Activated CD4-positive, alpha-beta T cell treated with anti-CD3 and anti-CD28 coated beads, Interleukin-2, amount 50 U/mL, for 1 hour (primary cell): ENCODE measurements at regions not wholly inside any gene's neighbourhood (a gene's known extent, or its start where the extent isn't known, plus 50 kb on each side); places are given as distances from the start of the nearest gene placed in this dataset.
"Not testable (repeated sequence)": the region's sequence is repeated elsewhere in the genome, so short reads cannot be mapped to it uniquely, and the experiment has no call there.

Experiments
- DNase-seq: peaks from one replicate; pipeline ENCODE4 v3.0.0-alpha.2; 2020

DNA sequence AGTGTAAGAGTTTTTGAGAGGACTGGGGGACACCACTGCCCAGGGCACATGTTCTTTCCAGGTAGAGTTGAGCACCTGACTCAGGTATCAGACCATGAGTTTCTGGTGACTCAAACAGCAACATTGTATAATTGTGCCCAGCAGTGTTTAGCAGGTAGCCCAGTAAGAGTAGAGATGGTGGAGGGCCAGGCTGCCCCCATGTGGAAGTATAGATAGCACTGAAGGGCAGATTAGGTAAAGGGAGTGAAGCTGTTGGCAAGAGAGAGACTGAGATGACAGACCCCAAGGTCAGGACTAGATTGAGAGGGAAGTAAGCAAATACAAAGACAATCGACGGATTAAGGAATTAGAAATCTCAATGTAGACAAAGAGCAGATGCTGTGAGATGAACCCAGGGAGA, 74.6 kb downstream of the TRIM42 start:
- no peak for DNase-seq

DNA sequence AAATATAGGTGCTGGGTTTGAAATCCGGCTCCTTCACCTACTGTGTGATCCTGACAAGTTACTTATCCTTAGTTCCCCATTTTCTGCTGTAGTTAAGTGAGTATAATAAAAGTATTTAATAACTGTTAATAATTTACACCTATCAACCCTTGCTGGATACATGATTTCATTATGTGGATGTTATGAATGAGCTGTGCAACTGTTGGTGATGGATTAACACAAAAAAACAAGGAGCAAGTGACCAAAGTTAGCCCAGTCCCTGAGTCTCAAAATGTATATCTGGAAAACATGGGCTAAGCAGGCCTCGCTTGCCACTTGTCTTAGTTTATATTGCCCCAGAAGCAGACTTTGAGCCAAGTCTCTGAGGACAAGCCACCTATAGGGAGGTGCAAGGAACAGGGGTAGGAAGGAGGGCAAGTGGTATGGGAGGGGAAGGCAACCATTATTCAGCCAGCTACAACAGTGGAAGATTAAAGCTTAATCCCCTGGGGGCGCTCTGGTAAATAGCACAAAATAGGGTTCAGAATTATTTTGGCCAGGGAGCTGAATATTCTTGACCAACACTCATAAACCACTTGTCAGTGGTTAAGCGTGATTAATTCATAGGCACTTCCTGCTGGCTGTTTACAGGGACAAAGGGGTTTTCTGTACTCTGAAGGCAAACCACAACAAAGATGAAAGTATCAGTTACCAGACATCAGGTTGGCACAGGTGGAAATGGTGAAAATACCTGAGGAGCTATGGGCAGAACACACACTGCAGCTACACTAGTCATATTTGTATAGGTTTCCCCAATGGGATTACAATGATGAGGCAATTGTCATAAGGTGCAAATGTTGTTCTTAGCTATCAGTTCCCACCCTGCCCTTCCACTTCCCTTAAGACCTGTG, 76.2 kb downstream of the TRIM42 start:
- DNase-seq: no peak

DNA sequence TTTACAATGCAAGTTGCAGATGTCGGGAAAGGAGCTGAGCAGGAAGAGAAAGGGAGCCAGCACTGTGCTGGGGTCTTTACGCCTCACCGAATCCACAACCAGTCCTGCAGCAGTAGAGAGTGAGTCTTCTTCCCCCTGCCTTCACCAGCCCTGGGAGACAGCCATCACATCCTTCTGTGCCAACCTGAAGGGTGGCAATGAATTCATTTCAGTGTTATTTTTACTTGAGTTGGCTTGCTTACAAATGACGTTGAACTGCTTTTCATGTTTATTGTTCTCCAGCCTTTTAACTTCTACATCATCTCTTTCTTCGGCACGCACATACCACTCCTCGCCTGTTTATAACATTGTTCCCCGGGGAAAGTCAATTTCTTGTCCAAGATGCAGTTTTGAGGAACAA, 77.1 kb downstream of the TRIM42 start:
- no peak for DNase-seq

DNA sequence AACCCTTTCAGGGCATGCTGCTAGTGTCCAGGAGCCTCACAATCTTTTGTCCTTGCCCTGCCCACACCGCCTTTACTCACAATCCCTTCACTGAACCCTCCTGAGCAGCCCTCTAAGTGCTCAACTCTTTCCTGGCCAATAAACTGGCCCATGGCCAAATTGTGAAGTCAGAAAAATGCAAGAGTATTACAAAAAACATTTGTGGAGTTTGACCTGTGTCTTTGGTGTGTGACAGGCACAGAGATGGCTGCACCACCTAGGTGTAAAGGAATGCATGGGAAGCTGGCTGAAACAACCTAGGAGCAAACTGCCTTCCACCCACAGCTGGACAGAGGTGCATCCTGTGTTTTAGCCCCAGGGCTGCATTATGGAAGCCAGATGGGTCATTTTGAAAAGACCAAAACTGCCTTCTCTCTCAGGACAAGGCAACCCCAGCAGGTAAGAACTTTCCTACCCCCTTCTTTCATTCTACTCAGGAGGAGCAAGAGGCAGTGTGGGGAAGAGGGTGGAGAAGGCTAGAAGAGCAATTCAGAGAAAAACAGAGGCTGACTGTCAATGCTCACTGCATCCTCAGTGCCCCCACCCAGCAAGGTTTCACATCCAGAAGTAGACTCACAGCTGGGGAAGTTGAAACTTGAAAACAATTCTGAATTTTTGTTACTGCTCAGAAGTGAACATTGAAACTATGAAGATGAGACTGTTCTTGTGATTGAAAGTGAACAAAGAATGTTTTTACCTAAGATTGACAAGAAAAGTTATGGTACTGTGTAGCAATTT, 78.6 kb downstream of the TRIM42 start:
- no peak for DNase-seq

DNA sequence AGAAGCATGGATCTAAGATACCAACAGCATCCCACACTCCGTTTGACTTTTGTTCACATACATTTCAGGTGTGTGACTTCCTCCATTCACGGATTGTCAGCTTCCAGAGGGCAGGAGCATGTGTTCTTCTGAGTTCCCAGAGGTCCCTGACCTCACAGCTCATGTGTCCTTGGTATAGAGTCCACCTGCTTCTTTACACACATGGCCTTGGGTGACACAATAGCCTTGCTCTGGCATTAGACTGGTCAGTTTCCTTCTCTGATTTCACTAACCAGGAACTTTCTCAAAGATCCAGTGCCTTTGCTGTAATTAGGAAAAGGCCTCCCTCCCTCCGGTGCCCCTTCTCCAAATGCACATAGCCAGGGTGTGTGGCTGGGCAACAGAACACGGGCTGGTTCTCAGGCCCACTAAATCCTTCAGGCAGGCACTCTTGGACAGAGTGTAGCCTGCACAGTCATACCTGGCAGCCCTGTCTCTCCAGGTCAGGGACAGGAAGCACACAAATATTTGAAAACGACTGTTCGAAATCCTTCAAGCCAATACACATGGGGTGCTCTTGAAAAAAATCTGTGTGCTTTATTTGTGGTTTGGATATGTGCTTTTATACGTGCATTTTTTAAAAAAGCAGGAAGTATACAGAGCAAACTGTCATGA, 81.1 kb downstream of the TRIM42 start:
- DNase-seq: no peak

DNA sequence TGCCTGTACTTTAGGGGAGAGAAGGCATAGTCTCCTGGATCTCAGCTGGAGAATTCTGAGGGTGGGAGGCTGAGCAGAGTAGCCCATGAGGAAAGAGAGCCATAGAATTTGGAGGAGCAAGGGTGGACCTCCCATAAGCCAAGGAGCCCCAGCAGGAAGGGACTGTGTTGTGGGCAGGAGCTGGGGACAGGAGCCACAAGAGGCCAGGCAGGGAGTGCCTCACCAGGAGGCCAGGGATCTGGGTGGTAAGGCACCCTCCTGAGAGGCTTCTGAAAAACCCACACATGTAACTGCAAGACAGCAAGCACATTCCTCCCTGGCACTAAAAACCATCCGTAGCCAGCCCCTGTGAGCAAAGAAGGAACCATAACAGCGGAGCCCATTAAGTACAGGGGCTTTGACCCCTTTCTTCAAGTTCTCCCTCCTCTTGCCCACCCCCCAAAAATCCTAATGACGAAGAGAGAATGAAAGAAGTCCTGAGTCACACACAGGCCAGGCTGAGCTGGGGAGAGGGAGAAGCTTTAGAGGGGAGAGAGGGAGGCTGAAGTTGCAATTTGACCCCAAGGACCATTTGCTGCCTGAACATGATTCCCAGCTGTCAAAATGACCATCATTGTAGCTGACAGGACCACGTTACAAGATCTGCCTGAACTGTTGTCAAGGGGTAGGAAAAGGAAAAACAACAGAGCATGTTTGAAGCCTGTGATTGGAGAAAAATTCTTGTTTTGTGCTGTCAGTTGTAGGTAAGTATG, 82.6 kb downstream of the TRIM42 start:
- no peak for DNase-seq

DNA sequence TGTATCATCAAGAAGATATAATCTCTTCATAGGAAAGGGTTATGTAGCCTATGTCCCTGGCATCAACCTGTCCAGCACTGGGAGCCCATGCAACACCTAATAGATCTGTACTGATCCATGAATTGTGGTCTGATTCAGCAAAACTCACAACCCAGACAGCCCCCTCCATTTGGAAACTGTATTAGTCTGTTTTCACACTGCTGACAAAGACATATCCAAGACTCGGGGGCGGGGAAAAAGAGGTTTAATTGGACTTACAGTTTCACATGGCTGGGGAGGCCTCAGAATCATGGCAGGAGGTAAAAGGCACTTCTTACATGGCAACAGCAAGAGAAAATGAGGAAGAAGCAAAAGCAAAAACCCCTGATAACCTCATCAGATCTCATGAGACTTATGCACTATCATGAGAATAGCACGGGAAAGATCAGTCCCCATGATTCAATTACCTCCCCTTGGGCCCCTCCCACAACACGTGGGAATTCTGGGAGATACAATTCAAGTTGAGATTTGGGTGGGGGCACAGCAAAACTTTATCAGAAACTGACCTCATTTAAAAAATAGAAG, 83.3 kb downstream of the TRIM42 start:
- DNase-seq: no peak

DNA sequence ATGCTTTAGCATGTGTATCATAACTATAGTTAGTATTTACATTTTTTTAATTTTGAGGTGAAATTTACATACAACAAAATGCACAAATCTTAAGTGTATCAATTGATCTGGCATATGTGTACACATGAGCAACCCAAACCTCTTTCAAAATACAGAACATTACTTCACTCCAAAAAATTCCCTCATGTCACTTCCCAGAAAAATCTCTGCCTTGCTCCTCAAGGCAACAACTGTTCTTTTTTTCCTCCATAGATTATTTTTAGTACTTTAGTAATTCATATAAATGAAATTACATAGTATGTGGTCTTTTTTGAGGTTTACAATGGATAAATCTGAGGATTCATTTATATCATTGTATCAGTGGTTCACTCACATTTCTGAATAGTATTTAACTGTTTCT, 84.9 kb downstream of the TRIM42 start:
- no peak for DNase-seq

DNA sequence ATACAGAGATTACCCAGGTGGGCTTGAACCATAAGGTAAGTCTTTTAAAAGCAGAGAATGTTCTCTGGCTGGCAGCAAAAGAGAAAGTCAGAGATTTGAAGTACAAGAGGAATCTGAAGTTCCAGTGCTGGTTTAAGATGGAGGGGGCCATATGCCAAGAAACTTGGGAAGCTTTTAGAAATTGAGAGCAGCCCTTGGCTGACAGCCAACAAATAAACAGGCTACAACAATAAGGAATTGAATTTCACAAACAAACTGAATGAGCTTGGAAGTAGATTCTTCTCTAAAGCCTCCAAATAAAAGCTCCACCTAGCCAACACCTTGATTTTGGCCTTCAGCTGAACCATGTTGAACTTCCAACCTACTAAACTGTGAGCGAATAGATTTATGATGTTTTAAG, 85.7 kb downstream of the TRIM42 start:
- no peak for DNase-seq

DNA sequence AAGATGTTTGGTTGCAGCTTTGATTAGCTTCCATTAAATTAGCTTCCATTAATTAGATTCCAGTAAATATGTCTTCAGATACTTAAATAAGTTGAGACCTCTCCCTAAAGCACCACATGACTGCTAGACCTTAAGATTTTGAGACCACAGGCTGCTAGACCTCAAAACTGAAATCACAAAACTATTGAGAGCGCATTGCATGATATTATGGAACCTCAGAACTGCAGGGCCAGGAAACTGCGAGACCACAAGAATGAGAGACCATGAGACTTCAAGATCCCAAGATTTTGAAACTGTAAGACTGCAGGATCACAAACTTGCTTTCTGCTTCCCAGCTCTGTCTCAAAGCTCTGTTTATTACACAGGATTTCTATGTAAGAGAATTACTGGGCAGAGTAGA, 87.4 kb downstream of the TRIM42 start:
- no peak for DNase-seq

DNA sequence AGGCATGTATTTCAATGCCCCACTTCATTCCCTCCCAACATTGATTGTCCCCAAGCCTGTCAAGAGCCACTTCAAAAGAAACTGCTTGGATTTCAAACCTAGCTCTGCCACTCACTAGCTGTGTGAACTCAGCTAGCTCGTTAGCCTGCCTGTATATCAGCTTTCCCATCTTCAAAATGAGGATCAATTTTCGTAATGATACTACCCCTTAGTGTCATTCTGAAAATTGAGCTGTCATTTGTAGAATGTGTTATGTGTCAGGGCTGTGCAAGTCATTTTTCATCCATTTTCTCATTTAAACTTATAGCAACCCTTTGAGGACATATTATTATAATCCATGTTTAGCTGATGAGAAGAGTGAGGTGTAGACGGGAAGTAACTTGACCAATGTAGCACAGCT, 88.6 kb downstream of the TRIM42 start:
- DNase-seq: no peak

DNA sequence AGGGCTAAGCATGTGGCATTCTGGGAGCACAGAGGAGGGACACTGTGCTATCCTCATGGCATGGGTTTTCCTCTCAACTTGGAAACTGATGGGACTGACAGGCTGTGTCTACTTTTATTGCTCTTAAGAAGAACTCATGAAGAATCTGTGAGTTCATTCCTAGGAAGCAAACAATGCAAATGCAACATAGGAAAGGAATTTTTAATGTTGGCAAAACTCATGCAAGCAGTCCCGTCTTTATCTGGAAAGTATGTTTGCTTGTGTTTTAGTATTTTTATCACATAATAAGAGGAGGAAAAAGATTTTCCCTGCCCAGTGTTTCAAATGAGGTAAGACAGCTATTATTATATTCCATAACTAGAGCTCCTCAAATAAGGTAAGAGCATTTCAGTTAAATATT, 89.7 kb downstream of the TRIM42 start:
- no peak for DNase-seq

DNA sequence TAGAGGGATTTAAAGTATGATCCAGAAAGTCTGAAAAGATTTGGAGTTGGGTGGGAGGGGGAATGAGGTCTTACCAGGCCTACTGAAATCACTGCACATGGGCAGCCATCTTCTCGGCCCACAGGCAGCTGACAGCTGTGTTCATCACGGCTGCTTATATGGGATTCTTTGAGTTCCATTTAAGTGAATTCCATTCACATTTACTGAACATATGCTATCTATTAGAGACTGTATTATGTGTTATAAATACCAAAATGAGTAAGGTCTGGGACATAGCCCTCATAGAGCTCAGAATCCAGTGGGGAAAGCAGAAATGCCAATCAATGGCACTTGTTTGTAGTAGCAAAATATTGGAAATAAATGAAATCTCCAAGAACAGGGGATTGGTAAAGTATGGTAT, 91.1 kb downstream of the TRIM42 start:
- DNase-seq: no peak

DNA sequence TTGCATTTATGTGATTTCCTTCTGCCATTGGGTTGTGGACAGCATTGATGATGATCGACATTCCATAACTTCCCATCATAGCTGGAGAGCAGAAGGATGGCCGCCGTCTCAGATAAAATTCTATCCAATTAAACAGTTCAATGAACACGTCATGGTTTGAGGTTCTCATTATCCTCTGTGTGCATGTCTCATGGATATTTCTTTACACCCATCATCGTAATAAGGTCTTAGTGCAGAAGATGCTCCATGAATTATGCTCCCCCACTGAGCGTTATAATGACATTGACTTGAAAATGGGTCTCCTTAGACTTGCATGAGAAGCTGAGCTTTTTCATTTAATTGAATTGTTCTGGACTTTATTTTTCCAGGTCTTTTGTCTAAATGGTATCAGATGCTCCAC, 92.1 kb downstream of the TRIM42 start:
- no peak for DNase-seq

DNA sequence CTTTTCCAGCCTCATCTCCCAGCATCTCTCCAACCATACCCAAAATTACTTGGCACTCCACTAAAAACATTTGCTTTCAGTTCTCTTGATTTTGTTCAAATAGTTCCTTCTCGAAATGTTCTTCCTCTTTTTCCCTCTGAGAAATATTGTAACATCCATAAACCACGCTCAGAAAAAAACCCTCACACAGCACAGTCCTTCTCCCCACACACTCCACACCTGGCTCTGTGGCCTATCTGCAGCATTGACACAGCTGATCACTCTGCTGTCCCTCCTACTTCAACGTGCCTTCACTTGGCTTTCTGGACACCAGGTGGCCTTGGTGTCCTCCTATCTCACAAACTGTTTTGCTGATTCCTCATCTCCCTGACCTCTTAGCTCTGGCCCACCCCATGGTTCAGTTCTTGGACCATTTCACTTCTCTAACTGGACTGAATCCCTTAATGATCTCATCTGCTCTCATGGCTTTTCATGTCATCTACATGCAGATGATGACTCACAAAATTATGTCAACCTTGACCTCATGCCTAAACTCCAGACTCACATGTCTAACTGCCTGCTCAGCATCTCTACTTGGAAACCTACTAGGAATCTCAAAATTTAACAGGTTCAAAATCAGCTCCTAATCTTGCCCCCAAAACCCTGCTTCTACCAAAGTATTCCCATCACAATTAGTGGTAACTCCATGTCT, 93.3 kb downstream of the TRIM42 start:
- no peak for DNase-seq

DNA sequence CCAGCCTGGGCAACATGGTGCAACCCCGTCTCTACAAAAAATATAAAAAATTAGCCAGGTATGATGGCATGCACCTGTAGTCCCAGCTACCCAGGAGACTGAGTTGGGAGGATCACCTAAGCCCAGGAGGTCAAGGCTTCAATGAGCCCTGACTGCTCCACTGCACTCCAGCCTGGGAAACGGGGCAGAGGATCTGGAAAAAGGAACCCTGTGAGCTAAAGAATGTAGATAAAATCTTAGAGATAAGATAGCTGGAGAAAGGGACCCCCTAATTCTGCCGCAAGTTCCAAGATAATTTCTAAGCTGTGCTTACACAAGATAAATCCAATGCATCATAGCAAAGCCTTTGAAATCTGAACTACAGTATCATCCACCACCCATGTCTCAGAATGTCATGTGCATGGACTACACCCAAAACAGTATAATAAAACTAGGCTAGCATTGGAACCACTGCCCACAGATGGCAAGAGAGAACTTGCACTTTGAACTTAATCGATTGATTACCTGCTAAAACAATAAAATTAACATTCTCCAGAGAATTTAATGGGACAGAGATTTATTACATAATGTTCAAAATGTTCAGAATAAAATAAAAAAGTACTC, 99.9 kb downstream of the TRIM42 start:
- no peak for DNase-seq

DNA sequence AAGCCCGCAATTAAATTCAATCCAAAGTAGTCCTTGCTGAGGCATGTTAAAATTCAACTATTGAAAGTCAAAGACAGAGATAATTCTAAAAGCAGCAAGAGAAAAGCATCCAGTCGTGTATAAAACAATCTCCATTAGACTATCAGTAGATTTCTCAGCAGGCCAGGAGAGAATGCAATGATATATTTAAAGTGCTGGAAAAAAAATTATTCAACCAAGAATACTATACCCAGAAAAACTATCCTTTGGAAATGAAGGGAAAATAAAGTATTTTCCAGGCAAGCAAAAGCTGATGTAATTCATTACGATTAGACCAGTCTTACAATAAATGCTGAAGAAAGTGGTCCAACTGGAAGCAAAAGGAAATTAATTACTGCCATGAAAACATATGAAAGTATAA, 113.5 kb downstream of the TRIM42 start:
- DNase-seq: no peak

DNA sequence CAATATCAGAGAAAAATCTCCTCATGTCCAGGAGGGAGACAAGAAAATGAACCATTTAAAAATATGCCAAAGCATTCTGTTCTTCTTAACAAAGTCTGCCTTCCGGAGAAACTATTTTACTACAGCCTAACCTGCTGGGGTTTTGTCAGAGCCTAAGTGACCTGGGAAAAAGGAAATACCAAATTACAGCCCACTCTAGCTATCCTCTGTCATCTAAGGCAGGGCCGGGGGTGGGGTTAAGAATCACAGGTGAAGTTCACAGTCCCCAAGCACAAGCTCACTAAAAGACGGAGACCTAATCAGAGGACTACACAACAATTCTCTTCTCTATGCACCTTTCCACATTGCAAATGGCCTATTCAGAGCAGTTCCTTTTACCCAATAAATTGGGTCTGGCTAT, 116.6 kb downstream of the TRIM42 start:
- DNase-seq: no peak

DNA sequence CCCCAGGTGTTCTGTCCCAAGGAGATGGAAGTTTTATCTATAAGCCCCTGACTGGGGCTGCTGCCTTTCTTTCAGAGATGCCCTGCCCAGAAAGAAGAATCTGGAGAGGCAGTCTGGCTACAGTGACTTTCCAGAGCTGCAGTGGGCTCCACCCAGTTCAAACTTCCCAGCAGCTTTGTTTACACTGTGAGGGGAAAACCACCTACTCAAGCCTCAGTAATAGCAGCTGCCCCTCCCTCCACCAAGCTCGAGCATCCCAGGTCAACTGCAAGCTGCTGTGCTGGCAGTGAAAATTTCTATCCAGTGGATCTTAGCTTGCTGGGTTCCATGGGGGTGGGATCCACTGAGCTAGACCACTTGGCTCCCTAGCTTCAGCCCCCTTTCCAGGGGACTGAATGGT, 125.0 kb downstream of the TRIM42 start:
- DNase-seq: not testable (repeated sequence)

DNA sequence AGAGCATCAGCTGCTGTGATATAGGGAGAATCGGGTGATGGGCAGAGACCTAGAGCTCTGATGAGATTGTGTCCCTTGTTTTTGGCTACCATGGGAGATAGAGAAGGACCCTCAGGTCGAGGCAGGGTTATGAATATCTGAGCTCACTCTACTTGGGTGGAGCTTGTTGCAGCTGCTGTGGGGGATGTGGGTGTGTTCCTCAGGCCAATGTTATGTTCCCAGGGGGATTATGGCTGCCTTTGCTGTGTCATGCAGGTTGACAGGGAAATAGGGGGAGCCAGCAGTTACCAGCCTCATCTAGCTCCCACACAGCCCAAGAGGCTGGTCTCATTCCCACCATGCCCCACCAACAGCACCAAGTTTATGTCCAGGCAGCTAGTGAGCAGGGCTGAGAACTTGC, 131.5 kb downstream of the TRIM42 start:
- DNase-seq: no peak

DNA sequence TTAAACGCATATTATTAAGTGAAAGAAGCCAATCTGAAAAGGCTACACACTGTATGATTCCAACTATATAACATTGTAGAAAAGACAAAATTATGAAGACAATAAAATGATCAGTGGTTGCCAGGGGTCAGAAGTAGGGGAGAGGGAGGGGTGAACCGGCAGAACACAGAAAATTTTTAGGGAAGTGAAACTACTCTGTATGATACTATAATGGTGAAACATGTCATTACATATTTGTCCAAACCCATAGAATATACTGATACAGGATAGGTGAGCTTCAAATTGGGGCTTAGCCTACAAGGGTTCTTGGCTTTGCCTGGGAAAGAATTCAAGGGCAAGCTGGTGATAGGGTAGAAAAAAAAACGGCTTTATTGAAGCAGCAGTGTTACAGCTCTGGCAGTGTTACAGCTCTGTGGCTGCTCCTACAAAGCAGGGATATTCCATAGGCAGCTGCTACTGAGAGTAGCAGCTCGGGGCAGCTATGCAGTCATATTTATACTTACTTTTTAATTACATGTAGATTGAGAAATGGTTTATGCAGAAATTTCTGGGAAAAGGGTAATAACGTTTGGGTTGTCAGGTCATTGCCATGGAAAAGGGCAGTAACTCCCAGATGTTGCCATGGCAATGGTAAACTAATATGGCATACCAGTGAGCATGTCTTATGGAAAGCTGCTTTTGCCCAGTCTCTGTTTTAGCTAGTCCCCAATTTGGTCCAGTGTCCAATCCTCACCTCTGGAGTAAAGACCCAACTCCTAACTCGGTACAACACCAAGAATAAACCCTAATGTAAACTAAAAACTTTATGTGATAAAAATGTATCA, 125.1 kb upstream of the SLC25A36 start:
- DNase-seq: no peak
